ENCODE measurements at regions not wholly inside any gene's neighbourhood (a gene's known extent, or its start where the extent isn't known, plus 50 kb on each side); places are given as distances from the start of the nearest gene placed in this dataset.

DNA sequence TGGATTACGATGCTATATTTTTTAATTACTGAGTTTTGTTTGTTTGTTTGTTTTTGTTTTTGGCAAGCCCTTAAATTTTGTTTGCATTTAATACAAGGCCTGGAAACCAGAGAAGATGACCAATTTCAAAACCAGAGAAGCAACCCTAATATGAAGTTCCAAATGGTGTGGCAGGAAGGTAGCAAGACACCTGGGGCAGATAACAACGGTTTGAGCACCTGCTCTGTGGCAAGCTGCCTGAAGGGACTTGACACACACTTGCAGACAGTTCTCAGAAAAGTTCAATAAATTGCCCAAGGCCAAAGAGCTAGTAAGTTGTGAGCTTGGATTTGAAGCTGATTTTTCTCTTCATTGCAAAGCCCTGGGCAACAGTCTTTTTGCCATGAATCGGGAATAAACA is 151.2 kb upstream of the UBE2E1 start:
- Mint-ChIP-seq H3K4me1 (peaks cover 10% of the 10 kb centered on the region), H3K27ac (no peak overlapping the region), H3K27me3 (ENCODE audit: low read depth) (peaks cover 5% of the 10 kb centered on the region), H3K36me3 (peaks cover 5% of the 10 kb centered on the region), H3K9me3 (peaks cover 5% of the 10 kb centered on the region), H3K4me3 (no peak overlapping the region)
- TF ChIP-seq, protein P1, sequence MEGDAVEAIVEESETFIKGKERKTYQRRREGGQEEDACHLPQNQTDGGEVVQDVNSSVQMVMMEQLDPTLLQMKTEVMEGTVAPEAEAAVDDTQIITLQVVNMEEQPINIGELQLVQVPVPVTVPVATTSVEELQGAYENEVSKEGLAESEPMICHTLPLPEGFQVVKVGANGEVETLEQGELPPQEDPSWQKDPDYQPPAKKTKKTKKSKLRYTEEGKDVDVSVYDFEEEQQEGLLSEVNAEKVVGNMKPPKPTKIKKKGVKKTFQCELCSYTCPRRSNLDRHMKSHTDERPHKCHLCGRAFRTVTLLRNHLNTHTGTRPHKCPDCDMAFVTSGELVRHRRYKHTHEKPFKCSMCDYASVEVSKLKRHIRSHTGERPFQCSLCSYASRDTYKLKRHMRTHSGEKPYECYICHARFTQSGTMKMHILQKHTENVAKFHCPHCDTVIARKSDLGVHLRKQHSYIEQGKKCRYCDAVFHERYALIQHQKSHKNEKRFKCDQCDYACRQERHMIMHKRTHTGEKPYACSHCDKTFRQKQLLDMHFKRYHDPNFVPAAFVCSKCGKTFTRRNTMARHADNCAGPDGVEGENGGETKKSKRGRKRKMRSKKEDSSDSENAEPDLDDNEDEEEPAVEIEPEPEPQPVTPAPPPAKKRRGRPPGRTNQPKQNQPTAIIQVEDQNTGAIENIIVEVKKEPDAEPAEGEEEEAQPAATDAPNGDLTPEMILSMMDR (IDR thresholded peaks at IDR 0.05; ENCODE audit: unreplicated experiment), result no peak
- no peak for DNase-seq (ENCODE audit: low spot score in 2 of 2, unreplicated experiment in 2 of 2)

DNA sequence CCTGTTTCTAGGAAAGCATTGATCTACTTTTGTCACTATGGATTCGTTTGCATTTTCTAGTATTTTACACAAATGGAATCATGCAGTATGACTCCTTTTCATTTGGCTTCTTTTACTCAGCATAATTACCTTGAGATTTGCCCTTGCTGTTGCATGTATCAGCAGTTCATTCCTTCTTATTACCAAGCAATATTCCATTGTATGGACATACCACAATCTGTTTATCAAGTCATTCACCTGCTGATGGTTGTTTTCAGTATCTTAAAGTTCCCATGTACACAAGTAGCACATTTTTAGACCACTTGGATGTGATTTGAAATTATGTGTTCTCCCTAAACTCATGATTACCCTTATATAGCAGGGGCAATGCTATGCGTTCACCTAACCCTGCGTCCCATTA is 150.0 kb upstream of the UBE2E1 start:
- Mint-ChIP-seq H3K4me1 (peaks cover 2% of the 10 kb centered on the region), H3K36me3 (peaks cover 5% of the 10 kb centered on the region), H3K4me3 (no peak overlapping the region), H3K27ac (no peak overlapping the region), H3K27me3 (ENCODE audit: low read depth) (no peaks in the 10 kb centered on the region), H3K9me3 (peaks cover 5% of the 10 kb centered on the region)
- DNase-seq (ENCODE audit: low spot score in 2 of 2, unreplicated experiment in 2 of 2), result no peak
- TF ChIP-seq, protein P1 (IDR thresholded peaks at IDR 0.05; ENCODE audit: unreplicated experiment), result no peak

DNA sequence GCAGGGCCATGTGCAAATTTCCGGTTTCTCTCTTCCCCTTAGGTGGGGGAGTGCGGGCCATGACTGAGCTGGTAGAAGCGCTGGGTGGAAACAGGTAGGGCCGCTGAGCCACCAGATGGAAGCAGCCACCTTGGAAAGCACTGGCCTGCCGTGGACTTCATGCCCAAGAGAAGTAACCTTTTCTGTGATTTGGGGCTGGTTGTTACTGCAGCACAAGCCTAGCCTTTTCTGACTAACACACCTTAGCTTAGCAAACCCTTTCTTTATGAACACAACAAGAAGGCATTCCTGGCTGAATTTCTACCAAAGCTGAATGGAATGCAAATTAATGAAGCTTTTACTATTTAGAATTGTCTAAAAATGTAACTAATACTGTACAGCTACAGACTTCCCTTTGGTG is 149.6 kb upstream of the UBE2E1 start:
- Mint-ChIP-seq H3K27me3 (ENCODE audit: low read depth) (no peaks in the 10 kb centered on the region), H3K36me3 (peaks cover 5% of the 10 kb centered on the region), H3K9me3 (peaks cover 5% of the 10 kb centered on the region), H3K4me1 (peaks cover 2% of the 10 kb centered on the region), H3K27ac (no peak overlapping the region), H3K4me3 (no peak overlapping the region)
- no peak for DNase-seq (ENCODE audit: low spot score in 2 of 2, unreplicated experiment in 2 of 2)
- TF ChIP-seq, protein P1 (IDR thresholded peaks at IDR 0.05; ENCODE audit: unreplicated experiment), result no peak

DNA sequence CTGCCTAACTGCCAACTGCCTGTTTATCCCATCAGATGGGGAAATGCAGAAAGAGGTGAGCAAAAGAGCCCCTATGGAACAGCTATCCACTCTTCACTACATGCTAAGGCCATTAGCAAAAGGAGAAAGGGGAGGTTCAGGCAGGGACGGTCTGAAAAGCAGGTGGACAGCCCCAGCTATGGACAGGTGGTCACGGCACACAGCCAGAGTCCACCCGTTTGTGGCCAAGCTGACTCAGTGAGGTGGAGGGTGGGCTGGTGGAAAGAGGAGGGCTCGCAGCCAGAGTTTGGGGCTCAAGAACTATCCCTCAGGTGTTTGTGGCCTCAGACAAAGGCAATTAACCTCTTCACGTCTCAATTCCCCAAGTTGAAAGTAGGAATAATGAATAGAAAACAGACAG is 148.9 kb upstream of the UBE2E1 start:
- no peaks in the 10 kb centered on the region for H3K27me3 Mint-ChIP-seq (ENCODE audit: low read depth)
- peaks cover 5% of the 10 kb centered on the region for H3K36me3 Mint-ChIP-seq
- peaks cover 5% of the 10 kb centered on the region for H3K9me3 Mint-ChIP-seq
- no peak overlapping the region for H3K27ac Mint-ChIP-seq
- peaks cover 2% of the 10 kb centered on the region for H3K4me1 Mint-ChIP-seq
- no peak overlapping the region for H3K4me3 Mint-ChIP-seq
- TF ChIP-seq, protein P1 (IDR thresholded peaks at IDR 0.05; ENCODE audit: unreplicated experiment), result no peak
- DNase-seq (ENCODE audit: low spot score in 2 of 2, unreplicated experiment in 2 of 2), result no peak

DNA sequence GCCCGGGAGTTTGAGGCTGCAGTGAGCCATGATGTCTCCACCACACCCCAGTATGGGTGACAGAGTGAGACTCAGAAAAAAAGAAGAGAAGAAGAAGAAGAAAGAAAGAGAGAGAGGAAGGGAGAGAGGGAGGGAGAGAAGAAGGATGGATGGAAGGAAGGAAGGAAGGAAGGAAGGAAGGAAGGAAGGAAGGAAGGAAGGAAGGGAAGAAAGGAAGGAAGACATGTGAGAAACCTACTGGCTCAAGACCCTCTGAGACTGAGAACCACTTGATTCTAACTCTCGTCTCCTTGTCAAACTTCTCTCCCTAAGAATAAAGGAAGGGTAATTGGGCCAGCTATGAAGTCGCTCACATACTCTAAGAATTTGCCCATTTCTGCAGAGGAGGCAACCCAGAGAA is 148.1 kb upstream of the UBE2E1 start:
- TF ChIP-seq, protein P1 (IDR thresholded peaks at IDR 0.05; ENCODE audit: unreplicated experiment), result no peak
- Mint-ChIP-seq H3K27ac (no peak overlapping the region), H3K36me3 (peaks cover 5% of the 10 kb centered on the region), H3K4me1 (peaks cover 2% of the 10 kb centered on the region), H3K9me3 (peaks cover 5% of the 10 kb centered on the region), H3K27me3 (ENCODE audit: low read depth) (no peaks in the 10 kb centered on the region), H3K4me3 (no peak overlapping the region)
- DNase-seq (ENCODE audit: low spot score in 2 of 2, unreplicated experiment in 2 of 2), result no peak

DNA sequence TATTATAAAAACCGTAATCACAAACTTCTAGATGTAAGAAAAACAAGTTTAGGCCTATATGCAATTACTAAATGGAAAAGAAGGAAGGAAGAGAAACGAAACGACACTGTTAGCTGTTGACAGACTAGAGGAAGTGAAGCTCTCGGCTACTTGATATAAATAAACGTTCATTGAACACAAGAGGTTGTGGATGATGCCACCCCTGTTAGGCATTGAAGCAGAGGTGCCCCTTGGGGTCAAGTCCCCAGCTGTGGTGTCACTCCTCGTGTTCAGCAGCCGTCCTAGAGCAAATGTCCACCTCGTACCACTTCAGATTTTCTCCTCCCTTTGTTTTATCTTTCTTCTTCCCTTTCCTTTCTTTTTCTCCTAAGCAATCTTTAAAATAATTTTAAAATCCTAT is 146.5 kb upstream of the UBE2E1 start:
- DNase-seq (ENCODE audit: low spot score in 2 of 2, unreplicated experiment in 2 of 2), result no peak
- peaks cover 2% of the 10 kb centered on the region for H3K4me1 Mint-ChIP-seq

More for the DNA sequence above, 146.5 kb upstream of the UBE2E1 start:
- Mint-ChIP-seq H3K27ac (no peak overlapping the region), H3K36me3 (peaks cover 5% of the 10 kb centered on the region), H3K4me3 (no peak overlapping the region), H3K9me3 (peaks cover 5% of the 10 kb centered on the region), H3K27me3 (ENCODE audit: low read depth) (no peaks in the 10 kb centered on the region)
- TF ChIP-seq, protein P1 (IDR thresholded peaks at IDR 0.05; ENCODE audit: unreplicated experiment), result no peak

Measured in mesothelial cell of epicardium (in vitro differentiated cells).